Nucleus accumbens (tissue), 56 donors: ENCODE measurements at regions not wholly inside any gene's neighbourhood (a gene's known extent, or its start where the extent isn't known, plus 50 kb on each side); places are given as distances from the start of the nearest gene placed in this dataset.

Experiments
- DNase-seq, 56 donors: peaks; one replicate each; lab custom pipeline; 2025; lab: John Stamatoyannopoulos, UW

GRCh38 chr1:219805191-219805590 is 123.2 kb downstream of the SLC30A10 start:
- no peak for DNase-seq

GRCh38 chr1:219801156-219801820 is 127.1 kb downstream of the SLC30A10 start:
- no peak for DNase-seq

- no peak for DNase-seq
Observed at GRCh38 chr1:219798283-219799030, 129.9 kb downstream of the SLC30A10 start.

GRCh38 chr1:219797683-219798082 is 130.7 kb downstream of the SLC30A10 start:
- no peak for DNase-seq

GRCh38 chr1:219797009-219797408 is 131.3 kb downstream of the SLC30A10 start:
- DNase-seq, result no peak

- no peak for DNase-seq
Observed at GRCh38 chr1:219795363-219795917, 132.9 kb downstream of the SLC30A10 start.

- DNase-seq, result no peak
Observed at GRCh38 chr1:219794085-219794743, 134.1 kb downstream of the SLC30A10 start.

- no peak for DNase-seq
Observed at GRCh38 chr1:219792337-219793021, 135.9 kb downstream of the SLC30A10 start.

- DNase-seq, result no peak
Observed at GRCh38 chr1:219791766-219792165, 136.6 kb downstream of the SLC30A10 start.

- no peak for DNase-seq
Observed at GRCh38 chr1:219790834-219791615, 137.3 kb downstream of the SLC30A10 start.

GRCh38 chr1:219788700-219789099 is 139.7 kb downstream of the SLC30A10 start:
- no peak for DNase-seq

GRCh38 chr1:219788091-219788490 is 140.3 kb downstream of the SLC30A10 start:
- DNase-seq, result no peak

- DNase-seq, result no peak
Observed at GRCh38 chr1:219784660-219785381, 143.5 kb downstream of the SLC30A10 start.

- no peak for DNase-seq
Observed at GRCh38 chr1:219783605-219784235, 144.6 kb downstream of the SLC30A10 start.

- DNase-seq, result no peak
Observed at GRCh38 chr1:219782929-219783328, 145.4 kb downstream of the SLC30A10 start.

- DNase-seq, result no peak
Observed at GRCh38 chr1:219782311-219782710, 146.0 kb downstream of the SLC30A10 start.

GRCh38 chr1:219781491-219781890 is 146.9 kb downstream of the SLC30A10 start:
- no peak for DNase-seq

GRCh38 chr1:219778793-219779369 is 149.5 kb downstream of the SLC30A10 start:
- DNase-seq, result no peak
